K562 (cell line): ENCODE measurements at regions not wholly inside any gene's neighbourhood (a gene's known extent, or its start where the extent isn't known, plus 50 kb on each side); places are given as distances from the start of the nearest gene placed in this dataset.

Experiments used
- ATAC-seq: fragments of 200-7000 bp; cut with Tn5 transposase; 3 replicates; pipeline ENCODE4 v1.9.1; 2020; ENCODE audit warnings: moderate library complexity
- BruUV-seq: library from RNA; stranded (reverse); fragments of 400-500 nt; replicated peaks from 2 replicates; lab custom pipeline; 2021; lab: Mats Ljungman, UMichigan
- CTCF ChIA-PET: fragments of 300-600 bp; formaldehyde crosslinking; extraction: SDS; loops from one replicate; lab custom pipeline; 2021; ENCODE audit warnings: low intra/inter-chr PET ratio; lab: Yijun Ruan, JAX
- POLR2A ChIA-PET: fragments of 300-600, 350-650 bp; sonication (Branson Sonifier 250); formaldehyde crosslinking; extraction: SDS; loops from one replicate; lab custom pipeline; 2021; ENCODE audit warnings: antibody characterized with exemption, inconsistent platforms; lab: Yijun Ruan, JAX
- DNase-seq, 4 experiments: peaks; one replicate each; pipeline versions ENCODE4 v3.0.0 to v3.0.0-alpha.2; 2011 to 2018; ENCODE audit warnings: low spot score in 3 of 4, mixed read lengths in 3 of 4; ENCODE audit errors: extremely low read depth in 1 of 4
- FAIRE-seq: peaks from 2 replicates; lab custom pipeline; 2011; peaks lifted over from hg19 to GRCh38; lab: Jason Lieb, UNC
- H2AFZ ChIP-seq: 2 replicates; pipeline ENCODE4 v1.6.0; 2011; ENCODE audit warnings: low read depth, low read length, control low read depth, inconsistent platforms
- H3K27ac ChIP-seq: fragments of 200-600 bp; 3 replicates; pipeline ENCODE4 v1.8.0; 2011; ENCODE audit warnings: low read depth, mild to moderate bottlenecking, control low read depth, inconsistent platforms, low read length, moderate library complexity, mixed read lengths; ENCODE audit errors: extremely low read depth
- H3K27me3 ChIP-seq, 2 experiments: fragments of 300-600 bp in 1 of 2; 2 replicates in 1 of 2; 3 replicates in 1 of 2; pipeline versions ENCODE4 v1.6.0 to v1.8.0; 2011; ENCODE audit warnings: inconsistent platforms in 2 of 2, low read length in 2 of 2, mild to moderate bottlenecking in 1 of 2, mixed read lengths in 1 of 2, moderate library complexity in 1 of 2; ENCODE audit not compliant: control insufficient read depth in 2 of 2, insufficient read depth in 2 of 2
- H3K36me3 ChIP-seq: fragments of 300-600 bp; 3 replicates; pipeline ENCODE4 v1.8.0; 2011; ENCODE audit warnings: mild to moderate bottlenecking, low read length, inconsistent platforms; ENCODE audit not compliant: control insufficient read depth, insufficient read depth
- H3K4me1 ChIP-seq, 2 experiments: fragments of 200-600 bp in 1 of 2; replicated peaks in 1 of 2; 2 replicates in 1 of 2; 3 replicates in 1 of 2; pipeline versions ENCODE4 v1.5.1 to v1.8.0; 2011; ENCODE audit warnings: inconsistent platforms in 2 of 2, low read length in 2 of 2, mild to moderate bottlenecking in 1 of 2, mixed read lengths in 1 of 2, moderate library complexity in 1 of 2; ENCODE audit not compliant: control insufficient read depth in 2 of 2, insufficient read depth in 2 of 2
- H3K4me2 ChIP-seq: 2 replicates; pipeline ENCODE4 v1.6.1; 2011; ENCODE audit warnings: low read length, control low read depth, inconsistent platforms, mixed read lengths; ENCODE audit not compliant: insufficient read depth
- H3K4me3 ChIP-seq: fragments of 200-600 bp; sonication (generic), shearing (Covaris generic); 2 replicates; pipeline ENCODE4 v1.5.1; 2016; ENCODE audit warnings: control low read depth, inconsistent platforms
- H3K79me2 ChIP-seq: fragments of 200-600 bp; 3 replicates; pipeline ENCODE4 v1.8.0; 2011; ENCODE audit warnings: low read length, inconsistent platforms; ENCODE audit not compliant: control insufficient read depth, insufficient read depth
- H3K9ac ChIP-seq, 2 experiments: 2 replicates each; pipeline versions ENCODE4 v1.6.0 to v1.6.1; 2011; ENCODE audit warnings: low read depth in 2 of 2, low read length in 2 of 2, control low read depth in 1 of 2, inconsistent platforms in 1 of 2, mild to moderate bottlenecking in 1 of 2, mixed read lengths in 1 of 2; ENCODE audit not compliant: insufficient read depth in 1 of 2
- H3K9me1 ChIP-seq: one replicate; pipeline ENCODE4 v1.6.0; 2011; ENCODE audit warnings: inconsistent platforms, mild to moderate bottlenecking, low read length, moderate library complexity; ENCODE audit not compliant: control insufficient read depth, insufficient read depth
- H3K9me3 ChIP-seq: replicated peaks from 2 replicates; pipeline ENCODE4 v1.5.1; 2011; ENCODE audit warnings: low read depth, low read length, inconsistent platforms; ENCODE audit not compliant: control insufficient read depth, insufficient read depth
- H4K20me1 ChIP-seq: replicated peaks from 2 replicates; pipeline ENCODE4 v1.6.1; 2011; ENCODE audit warnings: low read length, inconsistent platforms, mixed read lengths; ENCODE audit not compliant: control insufficient read depth, insufficient read depth
- CBFB ChIP-seq: sonication (generic); formaldehyde crosslinking; IDR thresholded peaks from 2 replicates; pipeline ENCODE4 v1.4.0; 2020; ENCODE audit warnings: mild to moderate bottlenecking, missing genetic modification reagents
- CHAMP1 ChIP-seq: fragments of 450-650 bp; IDR thresholded peaks from 2 replicates; pipeline ENCODE4 v1.6.1; 2016; ENCODE audit warnings: mild to moderate bottlenecking
- ELF4 ChIP-seq: fragments of 450-650 bp; formaldehyde crosslinking; IDR thresholded peaks from 2 replicates; pipeline ENCODE4 v1.4.0; 2022; ENCODE audit warnings: missing genetic modification characterization
- GTF2E2 ChIP-seq: fragments of 200-800 bp; sonication (Bioruptor generic); IDR thresholded peaks from 2 replicates; pipeline ENCODE4 v1.6.1; 2016; ENCODE audit warnings: missing genetic modification characterization, missing compliant biosample characterization
- JUND ChIP-seq, 2 experiments: IDR thresholded peaks; 2 replicates in 1 of 2; 3 replicates in 1 of 2; pipeline ENCODE4 v1.6.1; 2011; ENCODE audit warnings: borderline replicate concordance in 2 of 2, low read depth in 2 of 2, low read length in 2 of 2, improper control_type of control experiment in 1 of 2, missing biosample characterization in 1 of 2, missing genetic modification characterization in 1 of 2, missing genetic modification reagents in 1 of 2
- KLF1 ChIP-seq: fragments of 450-650 bp; IDR thresholded peaks from 2 replicates; pipeline ENCODE4 v1.6.1; 2016; ENCODE audit warnings: missing genetic modification characterization, missing compliant biosample characterization
- RBM39 ChIP-seq: fragments of 200-400 bp; formaldehyde crosslinking; optimal IDR thresholded peaks from 2 replicates; pipeline ENCODE3; 2018; ENCODE audit warnings: low read depth, low read length
- RFX1 ChIP-seq: fragments of 450-650 bp; IDR thresholded peaks from 2 replicates; pipeline ENCODE4 v1.6.1; 2016; ENCODE audit warnings: mild to moderate bottlenecking, moderate library complexity
- TCF7L2 ChIP-seq: fragments of 150-350 bp; IDR thresholded peaks from 2 replicates; pipeline ENCODE4 v1.6.1; 2016; ENCODE audit warnings: low read depth, mild to moderate bottlenecking, low read length, moderate library complexity
- TRIM25 ChIP-seq: fragments of 450-650 bp; IDR thresholded peaks from 2 replicates; pipeline ENCODE4 v1.7.0; 2016; ENCODE audit warnings: borderline replicate concordance
- ZBTB33 ChIP-seq: sonication (generic); formaldehyde crosslinking; IDR thresholded peaks from 2 replicates; pipeline ENCODE4 v1.8.1; 2023; ENCODE audit warnings: mild to moderate bottlenecking, missing genetic modification reagents
- ZNF609 ChIP-seq: sonication (generic); formaldehyde crosslinking; IDR thresholded peaks from 2 replicates; pipeline ENCODE4 v1.8.1; 2023; ENCODE audit warnings: missing genetic modification reagents, mild to moderate bottlenecking, borderline replicate concordance
- WGBS: fragments of 100-300 bp; shearing (Covaris generic); methylation state at CpG from one replicate; pipeline ENCODE4 v1.1.6; 2016; ENCODE audit warnings: low coverage, mixed read lengths; ENCODE audit not compliant: insufficient coverage; ENCODE audit errors: missing lambda C conversion rate; 5-methylcytosine and 5-hydroxymethylcytosine counted together
- in situ Hi-C: fragments of 300-500 bp; cut with MboI; formaldehyde crosslinking; loops from 4 replicates; pipeline ENCODE4 v1.15.0; 2018; ENCODE audit warnings: inconsistent platforms, mixed read lengths
- intact Hi-C: fragments of 100-400 bp; cut with micrococcal nuclease; formaldehyde crosslinking; loops from 2 replicates; pipeline ENCODE4 v1.14.2; 2022

- Histone ChIP-seq H3K36me3 (no peaks in the 10 kb centered on the region), H3K9me1 (no peaks in the 10 kb centered on the region), H3K9me3 (no peaks in the 10 kb centered on the region), H4K20me1 (no peaks in the 10 kb centered on the region), H3K4me3 (no peak overlapping the region), H2AFZ (no peak overlapping the region), H3K4me1 (no peaks in the 10 kb centered on the region; a peak in 2 of 5 replicates), H3K9ac (no peak overlapping the region), H3K27me3 (peaks cover 27 to 79% of the 10 kb centered on the region in 2 experiments; a peak in 3 of 5 replicates), H3K27ac (no peak overlapping the region), H3K79me2 (no peaks in the 10 kb centered on the region), H3K4me2 (no peak overlapping the region)
- intact Hi-C loops = no loop called here
- ChIA-PET POLR2A (no interaction called here), CTCF (no interaction called here)
- DNase-seq = no peak
- in situ Hi-C loops = no loop called here
- FAIRE-seq = no peak
- no TSS peak for BruUV-seq
- ATAC-seq = no peak
- 0% methylated on average over 7 of the region's 7 CpGs for WGBS
- TF ChIP-seq ELF4 (CRISPR knock-in tag) (no peak), JUND (IDR thresholded peaks at IDR 0.05; ENCODE audit: borderline replicate concordance, low read depth, low read length) (no peak), JUND (tag; IDR thresholded peaks at IDR 0.05; ENCODE audit: borderline replicate concordance, low read depth, low read length) (no peak), ZNF609 (CRISPR knock-in tag) (no peak), GTF2E2 (no peak), RFX1 (no peak), TRIM25 (no peak), TCF7L2 (no peak), CBFB (CRISPR knock-in tag) (no peak), RBM39 (no peak), ZBTB33 (no peak), KLF1 (no peak), CHAMP1 (no peak)
Measured at GRCh38 chr9:113673726-113674125, 202.4 kb upstream of the ZNF618 start.
